Ishikawa (cell line): ENCODE measurements at regions not wholly inside any gene's neighbourhood (a gene's known extent, or its start where the extent isn't known, plus 50 kb on each side); places are given as distances from the start of the nearest gene placed in this dataset.

Experiments used
- CEBPB ChIP-seq: IDR thresholded peaks from 2 replicates; pipeline ENCODE4 v1.6.1; 2012
- CREB1 ChIP-seq: IDR thresholded peaks from 2 replicates; pipeline ENCODE4 v1.6.1; 2012; ENCODE audit warnings: low read depth
- EGR1 ChIP-seq: IDR thresholded peaks from 2 replicates; pipeline ENCODE4 v1.6.1; 2012
- EP300 ChIP-seq: IDR thresholded peaks from 2 replicates; pipeline ENCODE4 v1.6.1; 2012; ENCODE audit warnings: borderline replicate concordance
- FOXM1 ChIP-seq: IDR thresholded peaks from 2 replicates; pipeline ENCODE4 v1.6.1; 2012; ENCODE audit warnings: low read depth, borderline replicate concordance
- NFIC ChIP-seq: IDR thresholded peaks from 2 replicates; pipeline ENCODE4 v1.6.1; 2012
- RAD21 ChIP-seq: IDR thresholded peaks from 2 replicates; pipeline ENCODE4 v1.6.1; 2012; ENCODE audit warnings: low read depth
- TAF1 ChIP-seq: IDR thresholded peaks from 2 replicates; pipeline ENCODE4 v1.6.1; 2012; ENCODE audit warnings: low read depth, mild to moderate bottlenecking
- TCF12 ChIP-seq: IDR thresholded peaks from 2 replicates; pipeline ENCODE4 v1.6.1; 2012; ENCODE audit warnings: low read depth
- TEAD4 ChIP-seq: IDR thresholded peaks from 2 replicates; pipeline ENCODE4 v1.6.1; 2012
- YY1 ChIP-seq: IDR thresholded peaks from 2 replicates; pipeline ENCODE4 v1.6.1; 2012; ENCODE audit warnings: low read depth
- ZBTB7A ChIP-seq: IDR thresholded peaks from 2 replicates; pipeline ENCODE4 v1.6.1; 2012; ENCODE audit warnings: low read depth
- TF ChIP-seq, protein P1 (sequence below): IDR thresholded peaks from 2 replicates; pipeline ENCODE4 v1.6.1; 2012
- TF ChIP-seq, protein P2 (sequence below): IDR thresholded peaks from 2 replicates; pipeline ENCODE4 v1.6.1; 2012
- TF ChIP-seq, protein P3 (sequence below): IDR thresholded peaks from 2 replicates; pipeline ENCODE4 v1.6.1; 2012; ENCODE audit warnings: low read depth, mild to moderate bottlenecking

DNA sequence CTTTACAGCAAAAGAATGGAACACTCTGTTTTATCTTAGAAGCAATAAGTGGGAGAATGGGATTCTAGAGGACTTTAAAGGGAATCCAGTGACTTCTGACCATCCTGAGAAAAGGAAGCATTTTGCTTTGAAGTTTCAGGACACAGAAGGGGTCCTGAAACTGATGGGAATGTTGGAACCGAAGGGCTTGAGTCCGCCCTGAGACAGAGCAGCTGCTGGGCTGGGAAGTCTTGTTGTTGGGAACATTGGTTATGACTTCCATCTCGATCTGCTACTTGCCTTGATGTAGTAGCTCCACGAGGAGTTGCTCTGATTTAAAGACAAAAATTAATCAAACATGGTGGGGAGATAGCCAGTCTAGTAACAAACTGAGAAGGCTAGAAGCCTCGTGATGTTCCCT is 177.6 kb downstream of the JCAD start:
- no peak for TF ChIP-seq FOXM1
- TF ChIP-seq NFIC, result no peak
- TF ChIP-seq CEBPB, result no peak
- TF ChIP-seq RAD21, result no peak
- TF ChIP-seq, protein P1, sequence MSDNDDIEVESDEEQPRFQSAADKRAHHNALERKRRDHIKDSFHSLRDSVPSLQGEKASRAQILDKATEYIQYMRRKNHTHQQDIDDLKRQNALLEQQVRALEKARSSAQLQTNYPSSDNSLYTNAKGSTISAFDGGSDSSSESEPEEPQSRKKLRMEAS, result no peak
- TF ChIP-seq EGR1, result no peak
- no peak for TF ChIP-seq TAF1
- TF ChIP-seq YY1, result no peak
- no peak for TF ChIP-seq TEAD4
- TF ChIP-seq, protein P2, sequence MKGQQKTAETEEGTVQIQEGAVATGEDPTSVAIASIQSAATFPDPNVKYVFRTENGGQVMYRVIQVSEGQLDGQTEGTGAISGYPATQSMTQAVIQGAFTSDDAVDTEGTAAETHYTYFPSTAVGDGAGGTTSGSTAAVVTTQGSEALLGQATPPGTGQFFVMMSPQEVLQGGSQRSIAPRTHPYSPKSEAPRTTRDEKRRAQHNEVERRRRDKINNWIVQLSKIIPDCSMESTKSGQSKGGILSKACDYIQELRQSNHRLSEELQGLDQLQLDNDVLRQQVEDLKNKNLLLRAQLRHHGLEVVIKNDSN, result no peak
- no peak for TF ChIP-seq CREB1
- TF ChIP-seq TCF12, result no peak
- TF ChIP-seq, protein P3, sequence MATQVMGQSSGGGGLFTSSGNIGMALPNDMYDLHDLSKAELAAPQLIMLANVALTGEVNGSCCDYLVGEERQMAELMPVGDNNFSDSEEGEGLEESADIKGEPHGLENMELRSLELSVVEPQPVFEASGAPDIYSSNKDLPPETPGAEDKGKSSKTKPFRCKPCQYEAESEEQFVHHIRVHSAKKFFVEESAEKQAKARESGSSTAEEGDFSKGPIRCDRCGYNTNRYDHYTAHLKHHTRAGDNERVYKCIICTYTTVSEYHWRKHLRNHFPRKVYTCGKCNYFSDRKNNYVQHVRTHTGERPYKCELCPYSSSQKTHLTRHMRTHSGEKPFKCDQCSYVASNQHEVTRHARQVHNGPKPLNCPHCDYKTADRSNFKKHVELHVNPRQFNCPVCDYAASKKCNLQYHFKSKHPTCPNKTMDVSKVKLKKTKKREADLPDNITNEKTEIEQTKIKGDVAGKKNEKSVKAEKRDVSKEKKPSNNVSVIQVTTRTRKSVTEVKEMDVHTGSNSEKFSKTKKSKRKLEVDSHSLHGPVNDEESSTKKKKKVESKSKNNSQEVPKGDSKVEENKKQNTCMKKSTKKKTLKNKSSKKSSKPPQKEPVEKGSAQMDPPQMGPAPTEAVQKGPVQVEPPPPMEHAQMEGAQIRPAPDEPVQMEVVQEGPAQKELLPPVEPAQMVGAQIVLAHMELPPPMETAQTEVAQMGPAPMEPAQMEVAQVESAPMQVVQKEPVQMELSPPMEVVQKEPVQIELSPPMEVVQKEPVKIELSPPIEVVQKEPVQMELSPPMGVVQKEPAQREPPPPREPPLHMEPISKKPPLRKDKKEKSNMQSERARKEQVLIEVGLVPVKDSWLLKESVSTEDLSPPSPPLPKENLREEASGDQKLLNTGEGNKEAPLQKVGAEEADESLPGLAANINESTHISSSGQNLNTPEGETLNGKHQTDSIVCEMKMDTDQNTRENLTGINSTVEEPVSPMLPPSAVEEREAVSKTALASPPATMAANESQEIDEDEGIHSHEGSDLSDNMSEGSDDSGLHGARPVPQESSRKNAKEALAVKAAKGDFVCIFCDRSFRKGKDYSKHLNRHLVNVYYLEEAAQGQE, result no peak
- TF ChIP-seq ZBTB7A, result no peak
- no peak for TF ChIP-seq EP300

DNA sequence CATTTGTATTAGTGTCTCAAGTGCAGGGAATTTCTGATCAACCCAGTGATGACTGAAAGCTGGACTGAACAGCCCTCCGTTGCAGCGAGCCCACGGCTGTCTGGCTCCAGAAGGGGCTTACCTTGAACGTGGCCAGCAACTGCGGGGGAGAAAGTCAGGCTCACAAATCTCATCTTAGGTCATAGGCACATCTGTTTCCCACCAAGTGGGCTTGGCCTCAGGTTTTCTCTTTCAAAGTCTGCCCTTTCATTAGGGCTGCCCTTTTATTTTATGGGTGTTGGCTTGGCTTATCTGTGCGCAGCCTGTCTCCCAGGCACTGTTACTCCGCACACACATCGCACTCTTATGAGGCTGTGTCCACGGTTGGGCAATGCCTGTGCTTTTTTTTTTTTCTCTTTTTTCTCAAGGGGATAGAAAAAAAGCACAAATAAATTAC is 178.0 kb downstream of the JCAD start:
- TF ChIP-seq, protein P1, result no peak
- TF ChIP-seq YY1, result no peak
- TF ChIP-seq EGR1, result no peak
- no peak for TF ChIP-seq FOXM1
- TF ChIP-seq RAD21, result no peak

DNA sequence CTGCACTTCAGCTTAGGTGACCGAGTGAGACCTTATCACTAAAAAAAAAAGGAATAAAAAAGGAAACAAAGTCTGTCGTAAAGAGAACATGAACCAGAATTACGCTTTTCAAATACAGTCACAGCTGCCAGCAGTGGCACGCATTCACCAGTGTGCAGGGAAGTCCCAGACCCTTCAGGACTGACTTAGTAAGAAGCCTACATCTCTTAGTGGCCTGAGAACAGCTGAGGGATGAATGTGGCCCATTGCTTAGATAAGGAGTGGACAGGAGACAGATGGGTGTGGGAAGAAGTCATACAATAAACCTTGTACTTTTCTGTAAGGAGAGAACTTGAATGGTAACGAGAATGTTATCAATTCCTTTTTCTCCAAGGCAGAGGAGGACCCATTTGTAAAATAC is 178.5 kb downstream of the JCAD start:
- TF ChIP-seq TAF1 (no peak), EP300 (no peak), TEAD4 (no peak), NFIC (no peak), EGR1 (no peak)

DNA sequence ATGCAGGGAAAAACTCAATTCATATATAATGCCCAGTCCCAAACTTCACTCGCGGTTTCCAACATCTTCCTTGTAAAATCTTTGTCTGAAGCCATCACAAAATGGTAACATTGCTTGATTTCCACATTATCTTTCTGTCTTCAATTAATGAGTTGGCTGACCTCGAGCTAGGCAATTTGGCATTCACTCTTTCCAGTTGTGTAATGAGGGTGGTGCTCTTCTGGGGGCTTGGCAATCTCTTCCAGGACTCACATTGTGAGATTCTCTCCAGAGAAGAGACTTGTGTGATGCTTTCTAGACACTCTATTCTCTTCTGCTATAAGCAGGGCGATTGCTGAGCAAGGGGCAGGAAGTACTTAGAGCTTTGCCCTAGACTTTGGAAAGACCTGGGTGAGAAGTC is 179.5 kb downstream of the JCAD start:
- TF ChIP-seq, protein P1, result no peak
- TF ChIP-seq EGR1 (no peak), TAF1 (no peak), YY1 (no peak), RAD21 (no peak), CREB1 (no peak), EP300 (no peak), TCF12 (no peak), NFIC (no peak), CEBPB (no peak)
- TF ChIP-seq, protein P2, result no peak

DNA sequence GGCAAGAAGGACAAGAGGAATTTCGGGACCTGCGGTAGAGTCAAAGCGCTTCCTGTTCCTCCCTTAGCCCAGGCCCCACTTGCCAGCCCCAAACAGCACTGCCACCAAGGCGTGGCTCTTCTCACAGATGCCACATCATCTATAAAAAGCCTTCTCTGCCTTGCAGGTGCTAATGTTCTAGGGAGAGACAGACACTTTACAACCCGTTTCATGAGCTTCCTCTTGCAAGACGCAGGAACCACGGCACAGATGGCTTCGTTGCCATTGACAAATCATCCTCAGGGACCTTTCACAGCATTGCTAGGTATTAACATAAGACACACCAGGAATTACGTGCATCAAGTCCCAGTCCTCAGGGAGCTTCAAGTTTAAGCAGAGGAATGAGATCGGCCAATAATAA is 180.9 kb downstream of the JCAD start:
- TF ChIP-seq EP300 (no peak), EGR1 (no peak), YY1 (no peak), RAD21 (no peak), FOXM1 (no peak), CREB1 (no peak), NFIC (no peak), TEAD4 (no peak)
- TF ChIP-seq, protein P2, result no peak
- TF ChIP-seq, protein P3, result no peak

DNA sequence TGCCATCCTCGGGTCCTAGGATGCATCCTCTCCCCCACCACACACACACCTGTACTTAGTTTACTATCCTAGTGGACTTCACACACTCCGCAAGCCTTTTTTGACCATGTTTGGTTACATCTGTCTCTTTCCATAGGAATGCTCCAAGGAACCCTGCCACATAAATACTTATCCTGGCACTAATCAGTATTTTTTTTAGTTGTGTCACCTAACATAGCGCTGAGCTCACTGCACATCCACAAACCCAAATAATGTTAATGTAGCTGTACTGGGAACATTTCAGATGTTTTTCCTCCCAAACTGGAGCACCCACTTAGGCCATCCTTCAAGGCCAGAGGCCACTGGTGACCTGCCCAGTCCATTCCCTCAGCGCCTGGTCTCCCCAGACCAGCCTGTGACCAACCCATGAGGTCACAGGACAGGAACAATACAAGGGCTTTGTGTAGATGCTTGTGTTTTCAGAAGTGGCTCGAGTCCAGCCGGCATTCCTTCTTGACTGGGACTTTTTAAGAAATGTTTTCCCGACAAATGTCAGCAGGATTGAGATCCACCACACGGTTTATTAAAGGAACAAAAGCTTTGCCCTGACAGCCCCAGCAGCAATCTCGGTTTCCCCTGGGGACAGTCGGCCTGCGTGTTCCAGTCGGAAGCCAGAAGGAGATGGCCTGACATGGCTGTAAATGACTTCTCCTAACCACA is 181.4 kb downstream of the JCAD start:
- TF ChIP-seq TAF1 (no peak), NFIC (no peak), TCF12 (no peak), EGR1 (no peak), TEAD4 (no peak), ZBTB7A (no peak)
- TF ChIP-seq, protein P2, result no peak
- TF ChIP-seq, protein P1, result no peak
